T-cell (primary cell): ENCODE measurements at regions not wholly inside any gene's neighbourhood (a gene's known extent, or its start where the extent isn't known, plus 50 kb on each side); places are given as distances from the start of the nearest gene placed in this dataset.

Experiments
- ATAC-seq, 4 experiments: fragments of 200-7000 bp in 3 of 4; fragments of 150-1000 bp in 1 of 4; cut with Tn5 transposase; replicated peaks in 1 of 4; 1 replicate in 3 of 4; 2 replicates in 1 of 4; pipeline ENCODE4 v1.10.0; 2021; ENCODE audit warnings: moderate library complexity in 3 of 4, mild to moderate bottlenecking in 2 of 4, moderate number of reproducible peaks in 1 of 4
- CTCF ChIA-PET, 2 donors: fragments of 300-600 bp; sonication (Branson Sonifier 250); formaldehyde crosslinking; loops; one replicate each; lab custom pipeline; 2022; ENCODE audit warnings: antibody characterized with exemption in 2 of 2; lab: Charles Lee
- POLR2A ChIA-PET, 2 donors: fragments of 300-600 bp; sonication (Branson Sonifier 250); formaldehyde crosslinking; loops; one replicate each; lab custom pipeline; 2022; ENCODE audit warnings: antibody characterized with exemption in 2 of 2; lab: Charles Lee
- DNase-seq, 35 experiments: peaks; one replicate each; pipeline versions ENCODE4 v3.0.0 to v3.0.0-alpha.2; 2013 to 2023
- H3K27ac ChIP-seq: one replicate; pipeline ENCODE4 v1.5.1; 2013; ENCODE audit warnings: low read length
- H3K27me3 ChIP-seq, 2 experiments: replicated peaks in 1 of 2; 1 replicate in 1 of 2; 2 replicates in 1 of 2; pipeline versions ENCODE4 v1.6.1 to v1.7.0; 2013; ENCODE audit warnings: low read length in 1 of 2, mixed read lengths in 1 of 2; ENCODE audit not compliant: control insufficient read depth in 2 of 2, insufficient read depth in 2 of 2; ENCODE audit errors: extremely low read depth in 1 of 2
- H3K36me3 ChIP-seq, 2 donors: 1 replicate in 1 of 2; 2 replicates in 1 of 2; pipeline versions ENCODE4 v1.6.1 to v1.7.0; 2013; ENCODE audit warnings: low read length in 1 of 2; ENCODE audit not compliant: control insufficient read depth in 2 of 2, insufficient read depth in 1 of 2; ENCODE audit errors: extremely low read depth in 1 of 2
- H3K4me1 ChIP-seq, 2 experiments: 1 replicate in 1 of 2; 2 replicates in 1 of 2; pipeline versions ENCODE4 v1.6.1 to v1.7.0; 2013; ENCODE audit warnings: low read length in 2 of 2, mixed read lengths in 1 of 2; ENCODE audit not compliant: insufficient read depth in 2 of 2, control insufficient read depth in 1 of 2; ENCODE audit errors: extremely low read depth in 1 of 2
- H3K4me3 ChIP-seq, 2 donors: 1 replicate in 1 of 2; 2 replicates in 1 of 2; pipeline versions ENCODE4 v1.5.1 to v1.7.0; 2013; ENCODE audit warnings: mild to moderate bottlenecking in 2 of 2, low read length in 1 of 2, moderate library complexity in 1 of 2; ENCODE audit not compliant: control insufficient read depth in 1 of 2; ENCODE audit errors: extremely low read depth in 1 of 2
- H3K9me3 ChIP-seq: 2 replicates; pipeline ENCODE4 v1.7.0; 2013
- H3K27ac Mint-ChIP-seq, 2 donors: one replicate each; pipeline ENCODE4 v1.8.0; 2020 to 2021; ENCODE audit warnings: mild to moderate bottlenecking in 2 of 2, mixed read lengths in 2 of 2
- H3K27me3 Mint-ChIP-seq, 2 donors: one replicate each; pipeline ENCODE4 v1.8.0; 2021 to 2022; ENCODE audit warnings: mixed read lengths in 2 of 2
- H3K36me3 Mint-ChIP-seq: one replicate; pipeline ENCODE4 v1.8.0; 2021; ENCODE audit warnings: mixed read lengths
- H3K4me1 Mint-ChIP-seq, 3 donors: one replicate each; pipeline ENCODE4 v1.8.0; 2020 to 2022; ENCODE audit warnings: mixed read lengths in 3 of 3, mild to moderate bottlenecking in 1 of 3
- H3K4me3 Mint-ChIP-seq, 3 donors: one replicate each; pipeline ENCODE4 v1.8.0; 2020 to 2022; ENCODE audit warnings: mild to moderate bottlenecking in 3 of 3, mixed read lengths in 3 of 3, moderate library complexity in 3 of 3
- H3K9me3 Mint-ChIP-seq, 3 donors: one replicate each; pipeline ENCODE4 v1.8.0; 2020 to 2022; ENCODE audit warnings: mixed read lengths in 3 of 3
- WGBS: methylation state at CpG from one replicate; pipeline ENCODE4 v1.1.5; 2013; ENCODE audit warnings: missing lambda C conversion rate; ENCODE audit not compliant: insufficient coverage; 5-methylcytosine and 5-hydroxymethylcytosine counted together

GRCh38 chr16:17728196-17728595, 257.4 kb upstream of the XYLT1 start:
- Histone ChIP-seq H3K36me3 (no peaks in the 10 kb centered on the region), H3K4me1 (no peaks in the 10 kb centered on the region), H3K4me3 (no peak overlapping the region), H3K9me3 (no peaks in the 10 kb centered on the region), H3K27me3 (peaks cover 0 to 7% of the 10 kb centered on the region in 2 experiments), H3K27ac (no peak overlapping the region)
- no peaks in the 10 kb centered on the region for H3K4me1 Mint-ChIP-seq
- H3K9me3 Mint-ChIP-seq: peaks cover 0 to 6% (median 2%) of the 10 kb centered on the region in 3 donors
- no peak overlapping the region for H3K4me3 Mint-ChIP-seq
- peaks cover 13 to 15% of the 10 kb centered on the region in 2 donors for H3K27me3 Mint-ChIP-seq
- ChIA-PET POLR2A (no interaction called here), CTCF (no interaction called here)
- WGBS: 69% methylated on average over 3 of the region's 4 CpGs
- ATAC-seq: no peak
- H3K27ac Mint-ChIP-seq: no peak overlapping the region
- no peak for DNase-seq
- no peaks in the 10 kb centered on the region for H3K36me3 Mint-ChIP-seq

- ATAC-seq: no peak
- H3K27me3 ChIP-seq: peaks cover 0 to 5% of the 10 kb centered on the region in 2 experiments
- H3K4me1 Mint-ChIP-seq: no peaks in the 10 kb centered on the region
- no peak overlapping the region for H3K27ac ChIP-seq
- no peaks in the 10 kb centered on the region for H3K4me1 ChIP-seq
- CTCF ChIA-PET: interaction anchor here in 1 of 2 donors (0.7 kb wide), 1 partner anchor 60 kb away, joined by 5 read pairs; no protein-coding TSS in a partner anchor
- H3K9me3 Mint-ChIP-seq: peaks cover 0 to 8% (median 0%) of the 10 kb centered on the region in 3 donors
- H3K36me3 ChIP-seq: no peaks in the 10 kb centered on the region
- DNase-seq: no peak
- H3K27ac Mint-ChIP-seq: no peak overlapping the region
- no peak overlapping the region for H3K4me3 ChIP-seq
- H3K27me3 Mint-ChIP-seq: peaks cover 13 to 26% of the 10 kb centered on the region in 2 donors
- no peak overlapping the region for H3K4me3 Mint-ChIP-seq
- H3K9me3 ChIP-seq: no peaks in the 10 kb centered on the region
- no peaks in the 10 kb centered on the region for H3K36me3 Mint-ChIP-seq
- POLR2A ChIA-PET: no interaction called here
- WGBS: 90% methylated on average over 2 of the region's 10 CpGs
These were observed 253.6 kb upstream of the XYLT1 start for GRCh38 chr16:17724242-17724898.

- WGBS: 59% methylated on average over 2 of the region's 10 CpGs
- no peaks in the 10 kb centered on the region for H3K36me3 Mint-ChIP-seq
- ATAC-seq: no peak
- H3K27ac Mint-ChIP-seq: no peak overlapping the region
- Histone ChIP-seq H3K4me3 (no peak overlapping the region), H3K9me3 (no peaks in the 10 kb centered on the region), H3K4me1 (no peaks in the 10 kb centered on the region), H3K36me3 (no peaks in the 10 kb centered on the region), H3K27ac (no peak overlapping the region), H3K27me3 (peaks cover 0 to 5% of the 10 kb centered on the region in 2 experiments)
- ChIA-PET CTCF (no interaction called here), POLR2A (no interaction called here)
- H3K27me3 Mint-ChIP-seq: peaks cover 9 to 23% of the 10 kb centered on the region in 2 donors
- DNase-seq: no peak
- no peak overlapping the region for H3K4me3 Mint-ChIP-seq
- H3K9me3 Mint-ChIP-seq: peaks cover 0 to 8% (median 0%) of the 10 kb centered on the region in 3 donors
- no peaks in the 10 kb centered on the region for H3K4me1 Mint-ChIP-seq
These were observed 252.9 kb upstream of the XYLT1 start for GRCh38 chr16:17723531-17724134.

GRCh38 chr16:17718495-17718894, 247.7 kb upstream of the XYLT1 start:
- no peak overlapping the region for H3K27ac ChIP-seq
- CTCF ChIA-PET: no interaction called here
- POLR2A ChIA-PET: no interaction called here
- no peak for DNase-seq
- H3K27me3 ChIP-seq: peaks cover 0 to 3% of the 10 kb centered on the region in 2 experiments
- WGBS: no CpG with 5 or more reads among the region's 2 CpGs
- peaks cover 0 to 8% (median 0%) of the 10 kb centered on the region in 3 donors for H3K9me3 Mint-ChIP-seq
- H3K4me3 ChIP-seq: no peak overlapping the region
- H3K27me3 Mint-ChIP-seq: peaks cover 8 to 25% of the 10 kb centered on the region in 2 donors
- no peaks in the 10 kb centered on the region for H3K9me3 ChIP-seq
- H3K36me3 ChIP-seq: no peaks in the 10 kb centered on the region
- H3K4me3 Mint-ChIP-seq: no peak overlapping the region
- H3K36me3 Mint-ChIP-seq: no peaks in the 10 kb centered on the region
- H3K27ac Mint-ChIP-seq: no peak overlapping the region
- no peaks in the 10 kb centered on the region for H3K4me1 Mint-ChIP-seq
- H3K4me1 ChIP-seq: no peaks in the 10 kb centered on the region
- ATAC-seq: no peak

GRCh38 chr16:17705847-17706246, 235.1 kb upstream of the XYLT1 start:
- ATAC-seq (no peak), DNase-seq (no peak)
- Mint-ChIP-seq H3K27me3 (peaks cover 2 to 9% of the 10 kb centered on the region in 2 donors), H3K4me1 (no peaks in the 10 kb centered on the region), H3K4me3 (no peak overlapping the region), H3K9me3 (peaks cover 3 to 6% (median 3%) of the 10 kb centered on the region in 3 donors), H3K36me3 (no peaks in the 10 kb centered on the region), H3K27ac (no peak overlapping the region)
- CTCF ChIA-PET: no interaction called here
- Histone ChIP-seq H3K4me3 (no peak overlapping the region), H3K4me1 (no peaks in the 10 kb centered on the region), H3K27me3 (peaks cover 0 to 2% of the 10 kb centered on the region in 2 experiments), H3K36me3 (no peaks in the 10 kb centered on the region), H3K27ac (no peak overlapping the region), H3K9me3 (no peaks in the 10 kb centered on the region)
- POLR2A ChIA-PET: no interaction called here
- 100% methylated on average over 2 of the region's 4 CpGs for whole genome bisulfite sequencing

GRCh38 chr16:17696616-17697015, 225.9 kb upstream of the XYLT1 start:
- Histone ChIP-seq H3K4me3 (no peak overlapping the region), H3K27me3 (no peaks in the 10 kb centered on the region), H3K4me1 (no peaks in the 10 kb centered on the region), H3K9me3 (no peaks in the 10 kb centered on the region), H3K27ac (no peak overlapping the region), H3K36me3 (no peaks in the 10 kb centered on the region)
- WGBS: no CpG with 5 or more reads among the region's 3 CpGs
- no peak for DNase-seq
- Mint-ChIP-seq H3K4me1 (no peaks in the 10 kb centered on the region), H3K36me3 (no peaks in the 10 kb centered on the region), H3K27me3 (peaks cover 24 to 29% of the 10 kb centered on the region in 2 donors), H3K9me3 (peaks cover 0 to 5% (median 0%) of the 10 kb centered on the region in 3 donors), H3K27ac (no peak overlapping the region), H3K4me3 (no peak overlapping the region)
- POLR2A ChIA-PET: no interaction called here
- CTCF ChIA-PET: no interaction called here
- no peak for ATAC-seq
